ENCODE measurements at regions not wholly inside any gene's neighbourhood (a gene's known extent, or its start where the extent isn't known, plus 50 kb on each side); places are given as distances from the start of the nearest gene placed in this dataset.

DNA sequence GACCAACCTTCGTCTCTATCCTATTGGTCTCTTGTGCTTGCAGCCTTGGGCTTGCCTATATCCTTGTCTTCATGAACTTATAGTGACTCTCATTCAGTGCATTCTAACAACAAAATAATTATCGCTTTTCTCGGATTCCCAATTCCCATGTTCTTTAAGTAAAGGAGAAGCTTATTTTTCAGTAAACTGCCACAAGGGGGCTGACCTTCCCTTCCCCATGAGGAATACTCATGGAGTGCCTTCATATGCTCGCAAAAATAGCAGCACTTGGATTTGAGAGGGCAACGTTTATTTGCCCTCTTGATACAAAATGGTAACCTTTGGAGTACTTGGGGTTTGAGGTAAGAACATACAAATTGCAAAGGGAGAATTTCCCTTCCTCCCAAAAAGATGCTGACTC lies 183.2 kb upstream of the TENT5D start:
- no peaks in the 10 kb centered on the region for H3K36me3 ChIP-seq (ENCODE audit: control insufficient read depth in 4 of 4, insufficient read depth in 4 of 4, low read length in 3 of 4)
- no peaks in the 10 kb centered on the region for H3K27me3 ChIP-seq (replicated peaks in 2 of 5; ENCODE audit: control insufficient read depth in 4 of 5, insufficient read depth in 5 of 5, low read length in 4 of 5)
- CTCF ChIA-PET = no interaction called here
- H3K4me1 ChIP-seq (ENCODE audit: control extremely low read depth in 1 of 4, control insufficient read depth in 4 of 4, insufficient read depth in 4 of 4, low read length in 3 of 4) = no peaks in the 10 kb centered on the region
- peak in 1 of 3 donors; percentile 0 for DNase-seq
- POLR2A ChIA-PET = no interaction called here
- no peak overlapping the region for H3K27ac ChIP-seq (ENCODE audit: insufficient read depth in 1 of 2, low read depth in 1 of 2, low read length in 2 of 2, poor library complexity in 1 of 2, severe bottlenecking in 2 of 2)
- no peaks in the 10 kb centered on the region for H3K9me3 ChIP-seq (ENCODE audit: control extremely low read depth in 1 of 5, control insufficient read depth in 4 of 5, insufficient read depth in 2 of 5, low read depth in 1 of 5, low read length in 4 of 5)
- 64% methylated on average over 3 of the region's 5 CpGs for WGBS (ENCODE audit: insufficient coverage)
- no peak overlapping the region for H3K4me3 ChIP-seq (ENCODE audit: control insufficient read depth in 1 of 7, extremely low read depth in 1 of 7, insufficient read depth in 4 of 7, low read depth in 2 of 7, low read length in 6 of 7)

- POLR2A ChIA-PET = no interaction called here
- peaks cover 0 to 2% (median 0%) of the 10 kb centered on the region in 5 experiments for H3K27me3 ChIP-seq (replicated peaks in 2 of 5; ENCODE audit: control insufficient read depth in 4 of 5, insufficient read depth in 5 of 5, low read length in 4 of 5)
- H3K9me3 ChIP-seq (ENCODE audit: control extremely low read depth in 1 of 5, control insufficient read depth in 4 of 5, insufficient read depth in 2 of 5, low read depth in 1 of 5, low read length in 4 of 5) = no peaks in the 10 kb centered on the region
- H3K4me3 ChIP-seq (ENCODE audit: control insufficient read depth in 1 of 7, extremely low read depth in 1 of 7, insufficient read depth in 4 of 7, low read depth in 2 of 7, low read length in 6 of 7) = no peak overlapping the region
- no peak overlapping the region for H3K27ac ChIP-seq (ENCODE audit: insufficient read depth in 1 of 2, low read depth in 1 of 2, low read length in 2 of 2, poor library complexity in 1 of 2, severe bottlenecking in 2 of 2)
- H3K36me3 ChIP-seq (ENCODE audit: control insufficient read depth in 4 of 4, insufficient read depth in 4 of 4, low read length in 3 of 4) = no peaks in the 10 kb centered on the region
- WGBS (ENCODE audit: insufficient coverage) = no CpG with 5 or more reads among the region's 2 CpGs
- CTCF ChIA-PET = no interaction called here
- no peak for DNase-seq
- no peaks in the 10 kb centered on the region for H3K4me1 ChIP-seq (ENCODE audit: control extremely low read depth in 1 of 4, control insufficient read depth in 4 of 4, insufficient read depth in 4 of 4, low read length in 3 of 4)
Measured at GRCh38 chrX:80246271-80246670, 174.0 kb upstream of the TENT5D start.

GRCh38 chrX:80266287-80266686 lies 154.0 kb upstream of the TENT5D start:
- Histone ChIP-seq H3K36me3 (ENCODE audit: control insufficient read depth in 4 of 4, insufficient read depth in 4 of 4, low read length in 3 of 4) (no peaks in the 10 kb centered on the region), H3K4me1 (ENCODE audit: control extremely low read depth in 1 of 4, control insufficient read depth in 4 of 4, insufficient read depth in 4 of 4, low read length in 3 of 4) (no peaks in the 10 kb centered on the region), H3K4me3 (ENCODE audit: control insufficient read depth in 1 of 7, extremely low read depth in 1 of 7, insufficient read depth in 4 of 7, low read depth in 2 of 7, low read length in 6 of 7) (no peak overlapping the region), H3K27ac (ENCODE audit: insufficient read depth in 1 of 2, low read depth in 1 of 2, low read length in 2 of 2, poor library complexity in 1 of 2, severe bottlenecking in 2 of 2) (no peak overlapping the region), H3K9me3 (ENCODE audit: control extremely low read depth in 1 of 5, control insufficient read depth in 4 of 5, insufficient read depth in 2 of 5, low read depth in 1 of 5, low read length in 4 of 5) (no peaks in the 10 kb centered on the region), H3K27me3 (replicated peaks in 2 of 5; ENCODE audit: control insufficient read depth in 4 of 5, insufficient read depth in 5 of 5, low read length in 4 of 5) (no peaks in the 10 kb centered on the region)
- 100% methylated on average over 1 of the region's 4 CpGs for WGBS (ENCODE audit: insufficient coverage)
- POLR2A ChIA-PET = no interaction called here
- CTCF ChIA-PET = no interaction called here
- DNase-seq = no peak

- no peak overlapping the region for H3K4me3 ChIP-seq (ENCODE audit: control insufficient read depth in 1 of 7, extremely low read depth in 1 of 7, insufficient read depth in 4 of 7, low read depth in 2 of 7, low read length in 6 of 7)
- no peaks in the 10 kb centered on the region for H3K27me3 ChIP-seq (replicated peaks in 2 of 5; ENCODE audit: control insufficient read depth in 4 of 5, insufficient read depth in 5 of 5, low read length in 4 of 5)
- H3K4me1 ChIP-seq (ENCODE audit: control extremely low read depth in 1 of 4, control insufficient read depth in 4 of 4, insufficient read depth in 4 of 4, low read length in 3 of 4) = no peaks in the 10 kb centered on the region
- H3K27ac ChIP-seq (ENCODE audit: insufficient read depth in 1 of 2, low read depth in 1 of 2, low read length in 2 of 2, poor library complexity in 1 of 2, severe bottlenecking in 2 of 2) = no peak overlapping the region
- no peak for DNase-seq
- no peaks in the 10 kb centered on the region for H3K9me3 ChIP-seq (ENCODE audit: control extremely low read depth in 1 of 5, control insufficient read depth in 4 of 5, insufficient read depth in 2 of 5, low read depth in 1 of 5, low read length in 4 of 5)
- POLR2A ChIA-PET = no interaction called here
- CTCF ChIA-PET = no interaction called here
- H3K36me3 ChIP-seq (ENCODE audit: control insufficient read depth in 4 of 4, insufficient read depth in 4 of 4, low read length in 3 of 4) = no peaks in the 10 kb centered on the region
Measured at GRCh38 chrX:80266979-80267378, 153.3 kb upstream of the TENT5D start.

DNA sequence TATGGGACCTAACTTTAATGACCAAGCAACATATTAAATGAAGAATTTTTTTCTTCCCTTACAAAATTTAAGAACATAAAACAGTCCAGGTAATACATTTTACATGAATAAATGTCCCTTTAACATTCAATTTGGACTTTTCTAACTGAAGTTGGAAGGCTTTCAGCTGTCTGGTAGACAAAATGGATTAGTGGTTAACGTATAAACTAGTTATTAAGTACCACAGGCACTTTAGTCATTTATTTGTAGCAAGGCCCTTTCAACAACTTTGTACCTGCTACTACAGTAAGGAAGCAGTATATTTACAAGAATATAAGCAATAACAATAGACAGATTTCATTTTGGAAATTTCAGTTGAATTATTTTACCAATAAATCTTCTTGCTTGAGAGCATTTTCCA lies 152.5 kb upstream of the TENT5D start:
- H3K36me3 ChIP-seq (ENCODE audit: control insufficient read depth in 4 of 4, insufficient read depth in 4 of 4, low read length in 3 of 4) = no peaks in the 10 kb centered on the region
- no peaks in the 10 kb centered on the region for H3K4me1 ChIP-seq (ENCODE audit: control extremely low read depth in 1 of 4, control insufficient read depth in 4 of 4, insufficient read depth in 4 of 4, low read length in 3 of 4)
- no peaks in the 10 kb centered on the region for H3K9me3 ChIP-seq (ENCODE audit: control extremely low read depth in 1 of 5, control insufficient read depth in 4 of 5, insufficient read depth in 2 of 5, low read depth in 1 of 5, low read length in 4 of 5)
- CTCF ChIA-PET = no interaction called here
- WGBS (ENCODE audit: insufficient coverage) = no CpG with 5 or more reads among the region's 1 CpG
- no peak for DNase-seq
- H3K27me3 ChIP-seq (replicated peaks in 2 of 5; ENCODE audit: control insufficient read depth in 4 of 5, insufficient read depth in 5 of 5, low read length in 4 of 5) = no peaks in the 10 kb centered on the region
- H3K4me3 ChIP-seq (ENCODE audit: control insufficient read depth in 1 of 7, extremely low read depth in 1 of 7, insufficient read depth in 4 of 7, low read depth in 2 of 7, low read length in 6 of 7) = no peak overlapping the region
- POLR2A ChIA-PET = no interaction called here
- H3K27ac ChIP-seq (ENCODE audit: insufficient read depth in 1 of 2, low read depth in 1 of 2, low read length in 2 of 2, poor library complexity in 1 of 2, severe bottlenecking in 2 of 2) = no peak overlapping the region

GRCh38 chrX:80282535-80282934 lies 137.7 kb upstream of the TENT5D start:
- peak in 1 of 3 donors; percentile 9 for DNase-seq
- CTCF ChIA-PET = no interaction called here
- POLR2A ChIA-PET = no interaction called here
- H3K27ac ChIP-seq (ENCODE audit: insufficient read depth in 1 of 2, low read depth in 1 of 2, low read length in 2 of 2, poor library complexity in 1 of 2, severe bottlenecking in 2 of 2) = no peak overlapping the region
- no peaks in the 10 kb centered on the region for H3K36me3 ChIP-seq (ENCODE audit: control insufficient read depth in 4 of 4, insufficient read depth in 4 of 4, low read length in 3 of 4)
- H3K9me3 ChIP-seq (ENCODE audit: control extremely low read depth in 1 of 5, control insufficient read depth in 4 of 5, insufficient read depth in 2 of 5, low read depth in 1 of 5, low read length in 4 of 5) = no peaks in the 10 kb centered on the region
- H3K27me3 ChIP-seq (replicated peaks in 2 of 5; ENCODE audit: control insufficient read depth in 4 of 5, insufficient read depth in 5 of 5, low read length in 4 of 5) = no peaks in the 10 kb centered on the region
- no peaks in the 10 kb centered on the region for H3K4me1 ChIP-seq (ENCODE audit: control extremely low read depth in 1 of 4, control insufficient read depth in 4 of 4, insufficient read depth in 4 of 4, low read length in 3 of 4)
- no peak overlapping the region for H3K4me3 ChIP-seq (ENCODE audit: control insufficient read depth in 1 of 7, extremely low read depth in 1 of 7, insufficient read depth in 4 of 7, low read depth in 2 of 7, low read length in 6 of 7)
- WGBS (ENCODE audit: insufficient coverage) = no CpG with 5 or more reads among the region's 2 CpGs

DNA sequence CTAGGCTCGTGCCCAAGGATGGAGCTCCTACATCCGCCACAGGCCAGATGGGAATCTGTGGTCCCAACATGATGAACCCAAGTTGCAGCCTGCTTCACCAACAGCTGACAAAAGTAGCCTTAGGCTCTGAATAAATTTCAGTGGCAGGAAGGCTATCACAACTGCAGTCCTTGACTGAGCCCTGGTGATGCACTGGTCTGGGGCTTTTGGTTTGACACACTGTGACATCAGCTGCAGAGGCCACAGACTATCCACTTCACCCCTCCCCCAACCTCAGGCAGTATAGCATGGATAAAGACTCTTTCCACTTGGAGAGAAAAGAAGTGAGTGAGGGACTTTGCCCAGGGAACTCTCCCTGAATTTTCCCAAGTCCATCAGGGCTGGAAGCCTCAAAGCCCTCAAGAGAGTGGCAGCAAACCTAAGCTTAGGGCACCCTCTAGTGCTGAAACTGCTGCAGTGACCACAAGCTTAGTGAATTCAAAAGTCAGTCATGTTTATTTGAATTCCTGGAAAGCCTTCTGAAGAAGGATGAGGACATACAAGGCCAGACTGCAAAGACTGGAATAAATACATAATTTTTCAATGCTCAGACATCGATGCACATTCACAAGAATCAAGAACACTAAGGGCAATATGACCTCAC lies 135.0 kb upstream of the TENT5D start:
- ChIA-PET CTCF (interaction anchor here (1.3 to 1.5 kb wide), 2 partner anchors 9 to 292 kb away, joined by 3 to 8 read pairs; no protein-coding TSS in a partner anchor), POLR2A (no interaction called here)

More for the DNA sequence above, 135.0 kb upstream of the TENT5D start:
- Histone ChIP-seq H3K4me3 (ENCODE audit: control insufficient read depth in 1 of 7, extremely low read depth in 1 of 7, insufficient read depth in 4 of 7, low read depth in 2 of 7, low read length in 6 of 7) (no peak overlapping the region), H3K27me3 (replicated peaks in 2 of 5; ENCODE audit: control insufficient read depth in 4 of 5, insufficient read depth in 5 of 5, low read length in 4 of 5) (no peaks in the 10 kb centered on the region), H3K36me3 (ENCODE audit: control insufficient read depth in 4 of 4, insufficient read depth in 4 of 4, low read length in 3 of 4) (no peaks in the 10 kb centered on the region), H3K9me3 (ENCODE audit: control extremely low read depth in 1 of 5, control insufficient read depth in 4 of 5, insufficient read depth in 2 of 5, low read depth in 1 of 5, low read length in 4 of 5) (no peaks in the 10 kb centered on the region), H3K4me1 (ENCODE audit: control extremely low read depth in 1 of 4, control insufficient read depth in 4 of 4, insufficient read depth in 4 of 4, low read length in 3 of 4) (no peaks in the 10 kb centered on the region), H3K27ac (ENCODE audit: insufficient read depth in 1 of 2, low read depth in 1 of 2, low read length in 2 of 2, poor library complexity in 1 of 2, severe bottlenecking in 2 of 2) (no peak overlapping the region)
- peak in 2 of 3 donors; percentile 2 to 17 for DNase-seq
- 100% methylated on average over 2 of the region's 3 CpGs for WGBS (ENCODE audit: insufficient coverage)

All from common myeloid progenitor, CD34-positive (primary cell).